Gastroesophageal sphincter (tissue), 4 donors: ENCODE measurements at regions not wholly inside any gene's neighbourhood (a gene's known extent, or its start where the extent isn't known, plus 50 kb on each side); places are given as distances from the start of the nearest gene placed in this dataset.

ENCODE experiments used
- ATAC-seq: fragments of 150-250 bp; one replicate; pipeline ENCODE4 v1.9.1; 2016; ENCODE audit warnings: mild to moderate bottlenecking, moderate library complexity
- H3K27ac ChIP-seq, 4 donors: fragments of 200-600 bp; sonication (generic) in 3 of 4; 1 replicate in 3 of 4; 2 replicates in 1 of 4; pipeline ENCODE4 v1.5.1; 2016 to 2019
- H3K27me3 ChIP-seq: fragments of 200-600 bp; sonication (generic); one replicate; pipeline ENCODE4 v1.5.1; 2019
- H3K36me3 ChIP-seq, 2 donors: fragments of 200-600 bp; sonication (generic); one replicate each; pipeline ENCODE4 v1.5.1; 2019; ENCODE audit warnings: control low read depth in 1 of 2
- H3K4me1 ChIP-seq, 3 donors: fragments of 200-600 bp; sonication (generic); 1 replicate in 2 of 3; 2 replicates in 1 of 3; pipeline ENCODE4 v1.5.1; 2016 to 2019; ENCODE audit warnings: control low read depth in 2 of 3
- H3K4me3 ChIP-seq, 2 donors: fragments of 200-600 bp; sonication (generic); one replicate each; pipeline ENCODE4 v1.5.1; 2019; ENCODE audit warnings: mild to moderate bottlenecking in 1 of 2, moderate library complexity in 1 of 2
- H3K9me3 ChIP-seq, 3 donors: fragments of 200-600 bp; sonication (generic); one replicate each; pipeline ENCODE4 v1.5.1; 2017 to 2019; ENCODE audit warnings: control low read depth in 2 of 3
- CTCF ChIP-seq, 4 experiments: fragments of 200-600 bp in 2 of 4; fragments of 450-650 bp in 2 of 4; sonication (generic) in 1 of 4; IDR thresholded peaks; one replicate each; pipeline ENCODE4 v1.5.1; 2017 to 2019; ENCODE audit warnings: antibody characterized with exemption in 4 of 4, mild to moderate bottlenecking in 2 of 4, moderate library complexity in 2 of 4
- EP300 ChIP-seq: sonication (generic); formaldehyde crosslinking; IDR thresholded peaks from one replicate; pipeline ENCODE4 v1.6.1; 2017; ENCODE audit warnings: antibody characterized with exemption, mild to moderate bottlenecking
- POLR2A ChIP-seq, 2 donors: fragments of 450-650 bp; IDR thresholded peaks; one replicate each; pipeline ENCODE4 v1.6.1; 2017; ENCODE audit warnings: antibody characterized with exemption in 2 of 2, mild to moderate bottlenecking in 2 of 2, moderate library complexity in 1 of 2
- POLR2AphosphoS5 ChIP-seq: sonication (generic); formaldehyde crosslinking; IDR thresholded peaks from one replicate; pipeline ENCODE4 v1.6.1; 2017; ENCODE audit warnings: antibody characterized with exemption
- WGBS, 2 donors: methylation state at CpG; one replicate each; pipeline ENCODE4 v1.1.5; 2018; ENCODE audit warnings: low coverage in 1 of 2; 5-methylcytosine and 5-hydroxymethylcytosine counted together

- 87 to 100% methylated on average over 2 of the region's 2 CpGs for WGBS, 2 donors
- Histone ChIP-seq H3K4me1 (no peaks in the 10 kb centered on the region), H3K4me3 (no peak overlapping the region), H3K27me3 (no peaks in the 10 kb centered on the region), H3K36me3 (no peaks in the 10 kb centered on the region), H3K9me3 (no peaks in the 10 kb centered on the region), H3K27ac (no peak overlapping the region)
- no peak for ATAC-seq
- no peak for TF ChIP-seq POLR2AphosphoS5
- no peak for TF ChIP-seq EP300
- no peak for TF ChIP-seq CTCF (IDR thresholded peaks at IDR 0.05)
- TF ChIP-seq POLR2A (IDR thresholded peaks at IDR 0.05) = no peak
Observed at GRCh38 chr3:94607778-94608177, 544.9 kb downstream of the NSUN3 start.

- H3K4me1 ChIP-seq = no peaks in the 10 kb centered on the region
- 87 to 100% methylated on average over 2 to 3 of the region's 3 CpGs for WGBS, 2 donors
- no peak overlapping the region for H3K27ac ChIP-seq
- TF ChIP-seq POLR2AphosphoS5 = no peak
- TF ChIP-seq CTCF (IDR thresholded peaks at IDR 0.05) = no peak
- no peak for TF ChIP-seq POLR2A (IDR thresholded peaks at IDR 0.05)
- TF ChIP-seq EP300 = no peak
- H3K27me3 ChIP-seq = no peaks in the 10 kb centered on the region
- no peak for ATAC-seq
- H3K9me3 ChIP-seq = no peaks in the 10 kb centered on the region
- no peaks in the 10 kb centered on the region for H3K36me3 ChIP-seq
- H3K4me3 ChIP-seq = no peak overlapping the region
Observed at GRCh38 chr3:94609908-94610307, 547.0 kb downstream of the NSUN3 start.

GRCh38 chr3:94611596-94611995 lies 548.7 kb downstream of the NSUN3 start:
- H3K4me3 ChIP-seq = no peak overlapping the region
- ATAC-seq = no peak
- H3K9me3 ChIP-seq = no peaks in the 10 kb centered on the region
- TF ChIP-seq CTCF (IDR thresholded peaks at IDR 0.05) (no peak), POLR2AphosphoS5 (no peak), EP300 (no peak), POLR2A (IDR thresholded peaks at IDR 0.05) (no peak)
- whole genome bisulfite sequencing, 2 donors = 82 to 83% methylated on average over 5 of the region's 5 CpGs
- H3K36me3 ChIP-seq = no peaks in the 10 kb centered on the region
- no peak overlapping the region for H3K27ac ChIP-seq
- no peaks in the 10 kb centered on the region for H3K4me1 ChIP-seq
- no peaks in the 10 kb centered on the region for H3K27me3 ChIP-seq

- Histone ChIP-seq H3K36me3 (no peaks in the 10 kb centered on the region), H3K27ac (no peak overlapping the region), H3K27me3 (no peaks in the 10 kb centered on the region), H3K4me1 (no peaks in the 10 kb centered on the region), H3K9me3 (no peaks in the 10 kb centered on the region), H3K4me3 (no peak overlapping the region)
- no peak for ATAC-seq
- TF ChIP-seq POLR2AphosphoS5 (no peak), POLR2A (IDR thresholded peaks at IDR 0.05) (no peak), CTCF (IDR thresholded peaks at IDR 0.05) (no peak), EP300 (no peak)
- 60 to 100% methylated on average over 1 of the region's 1 CpG for WGBS, 2 donors
Observed at GRCh38 chr3:94612631-94613030, 549.8 kb downstream of the NSUN3 start.

GRCh38 chr3:94614192-94614591 lies 551.3 kb downstream of the NSUN3 start:
- 88% methylated on average over 2 to 4 of the region's 4 CpGs for WGBS, 2 donors
- no peak for TF ChIP-seq CTCF (IDR thresholded peaks at IDR 0.05)
- no peak for TF ChIP-seq POLR2A (IDR thresholded peaks at IDR 0.05)
- no peak for TF ChIP-seq EP300
- no peak for TF ChIP-seq POLR2AphosphoS5

More at GRCh38 chr3:94614192-94614591, 551.3 kb downstream of the NSUN3 start:
- no peaks in the 10 kb centered on the region for H3K27me3 ChIP-seq
- H3K4me3 ChIP-seq = no peak overlapping the region
- no peaks in the 10 kb centered on the region for H3K4me1 ChIP-seq
- H3K9me3 ChIP-seq = no peaks in the 10 kb centered on the region
- no peak for ATAC-seq
- no peaks in the 10 kb centered on the region for H3K36me3 ChIP-seq
- no peak overlapping the region for H3K27ac ChIP-seq
